B cell (primary cell): ENCODE measurements at regions not wholly inside any gene's neighbourhood (a gene's known extent, or its start where the extent isn't known, plus 50 kb on each side); places are given as distances from the start of the nearest gene placed in this dataset.

Source experiments
- CTCF ChIP-seq: fragments of 200-600 bp; IDR thresholded peaks from one replicate; pipeline ENCODE4 v1.8.0; 2022; ENCODE audit warnings: antibody characterized with exemption, mild to moderate bottlenecking
- EZH2 ChIP-seq: IDR thresholded peaks from 2 replicates; pipeline ENCODE4 v1.6.1; 2012; ENCODE audit warnings: borderline replicate concordance, low read depth, mild to moderate bottlenecking, moderate library complexity, low read length; ENCODE audit not compliant: insufficient read depth, poor library complexity, severe bottlenecking

GRCh38 chr7:21334906-21335305 lies 93.0 kb upstream of the SP4 start:
- no peak for TF ChIP-seq EZH2
- no peak for TF ChIP-seq CTCF
